HG03103 (cell line): ENCODE measurements at regions not wholly inside any gene's neighbourhood (a gene's known extent, or its start where the extent isn't known, plus 50 kb on each side); places are given as distances from the start of the nearest gene placed in this dataset.
"Not testable (repeated sequence)": the region's sequence is repeated elsewhere in the genome, so short reads cannot be mapped to it uniquely, and the experiment has no call there.

Experiments
- ATAC-seq: cut with Tn5 transposase; IDR thresholded peaks from one replicate; pipeline ENCODE4 v1.9.1; 2021; ENCODE audit warnings: low read depth; ENCODE audit not compliant: unreplicated experiment

DNA sequence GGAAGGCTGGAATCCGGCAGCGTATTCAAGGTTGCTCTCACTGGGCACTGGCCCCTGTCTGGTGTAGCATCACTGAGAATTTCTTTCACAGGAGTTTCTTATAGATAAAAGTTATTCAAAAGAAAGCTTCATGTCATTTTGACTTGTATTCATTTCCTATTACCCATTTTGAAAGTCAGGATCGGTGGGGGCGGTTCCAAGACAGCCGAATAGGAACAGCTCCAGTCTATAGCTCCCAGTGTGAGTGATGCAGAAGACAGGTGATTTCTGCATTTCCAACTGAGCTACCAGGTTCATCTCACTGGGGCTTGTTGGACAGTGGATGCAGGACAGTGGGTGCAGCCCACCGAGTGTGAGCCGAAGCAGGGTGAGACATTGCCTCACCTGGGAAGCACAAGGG, 51.5 kb upstream of the CDC42EP3 start:
- not testable (repeated sequence) for ATAC-seq

DNA sequence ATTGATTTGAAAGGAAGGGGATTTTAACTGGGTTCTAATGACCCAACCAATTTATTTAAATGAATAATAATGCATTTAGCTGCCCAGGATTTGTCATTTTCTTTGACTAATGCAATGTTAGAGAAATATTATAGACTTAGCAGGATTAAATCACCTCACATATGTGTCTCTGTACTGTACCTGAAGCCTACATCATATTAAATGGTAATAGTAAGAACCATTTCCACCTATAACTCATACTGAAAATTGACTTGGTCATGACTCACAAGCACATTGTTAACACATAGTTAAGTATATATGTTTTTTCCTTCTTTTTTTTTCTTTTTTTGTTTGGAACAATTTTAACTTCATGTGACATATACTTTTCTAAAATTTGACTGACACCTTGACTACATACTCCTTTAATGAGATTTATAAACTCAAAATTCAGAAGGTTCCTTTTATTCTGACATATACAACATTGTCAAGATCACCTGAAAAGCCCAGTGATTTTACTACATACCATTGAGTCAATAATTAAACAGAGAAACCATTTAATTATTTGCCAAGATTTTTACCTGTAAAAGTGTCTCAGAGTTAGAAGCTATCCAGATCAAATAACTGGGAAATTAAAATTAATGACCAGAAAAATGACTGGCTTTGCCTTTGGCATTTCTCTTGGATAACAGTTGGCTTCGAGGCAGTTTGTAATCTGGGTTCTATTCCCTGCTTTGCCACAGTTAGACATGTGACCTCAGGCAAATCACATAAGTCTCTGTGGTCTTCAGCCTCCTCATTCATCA, 58.8 kb upstream of the CDC42EP3 start:
- ATAC-seq = no peak

DNA sequence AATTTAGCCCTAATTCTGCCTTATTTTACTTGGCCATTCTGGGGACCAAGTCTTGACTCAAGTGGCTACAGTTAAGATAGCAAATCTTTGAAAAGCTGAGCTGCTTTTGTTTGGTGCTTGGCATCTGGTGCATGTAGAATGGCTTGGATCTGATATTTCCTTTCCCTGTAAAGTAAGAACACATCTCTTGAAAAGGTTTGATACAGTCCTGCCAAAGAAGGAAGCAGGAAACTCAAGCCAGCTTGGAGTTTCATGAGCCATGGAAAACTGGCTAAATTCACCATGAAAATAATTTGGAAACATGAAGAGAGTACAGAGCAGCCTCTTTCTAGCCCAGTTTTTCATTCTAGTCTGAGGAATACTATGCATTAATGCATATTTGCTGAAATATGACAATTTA, 61.0 kb upstream of the CDC42EP3 start:
- ATAC-seq = not testable (repeated sequence)

DNA sequence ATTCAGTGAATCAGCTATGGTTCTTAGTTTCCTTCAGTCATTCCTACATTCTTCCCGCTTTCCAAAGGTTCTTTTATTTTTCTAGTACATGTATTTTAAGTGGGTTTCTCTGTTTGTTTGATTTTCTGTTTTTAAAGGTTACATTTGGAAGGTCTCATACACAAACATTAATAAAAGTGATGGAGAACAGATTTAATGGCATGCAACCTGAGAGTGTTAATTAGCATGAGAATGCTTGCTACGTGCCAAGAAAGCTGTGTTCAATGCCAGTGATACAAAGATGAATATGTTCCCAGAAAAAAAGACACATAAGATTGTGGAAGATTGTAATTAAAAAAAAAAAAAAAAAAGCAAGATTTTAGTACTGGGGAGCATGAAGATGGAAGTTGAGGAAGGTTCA, 61.8 kb upstream of the CDC42EP3 start:
- no peak for ATAC-seq

DNA sequence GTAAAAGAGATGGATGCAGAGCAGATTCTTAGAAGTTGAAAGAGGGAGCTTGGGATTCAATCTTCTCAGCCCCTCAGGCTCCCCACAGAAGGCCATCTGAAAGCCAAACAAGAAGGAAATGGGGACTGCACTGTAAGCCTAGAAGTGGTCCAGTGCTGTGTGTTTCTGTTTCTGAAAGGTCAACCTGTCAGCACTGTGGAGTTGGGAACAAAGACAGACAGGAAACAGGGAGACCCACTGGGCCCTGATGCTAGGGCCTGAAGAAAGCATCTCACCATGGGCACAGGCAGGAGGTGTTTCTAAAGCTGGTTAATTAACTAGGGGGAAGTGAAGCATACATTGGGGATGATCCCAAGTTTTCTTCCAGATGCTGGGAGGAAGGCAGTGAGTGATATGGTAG, 62.5 kb upstream of the CDC42EP3 start:
- not testable (repeated sequence) for ATAC-seq

DNA sequence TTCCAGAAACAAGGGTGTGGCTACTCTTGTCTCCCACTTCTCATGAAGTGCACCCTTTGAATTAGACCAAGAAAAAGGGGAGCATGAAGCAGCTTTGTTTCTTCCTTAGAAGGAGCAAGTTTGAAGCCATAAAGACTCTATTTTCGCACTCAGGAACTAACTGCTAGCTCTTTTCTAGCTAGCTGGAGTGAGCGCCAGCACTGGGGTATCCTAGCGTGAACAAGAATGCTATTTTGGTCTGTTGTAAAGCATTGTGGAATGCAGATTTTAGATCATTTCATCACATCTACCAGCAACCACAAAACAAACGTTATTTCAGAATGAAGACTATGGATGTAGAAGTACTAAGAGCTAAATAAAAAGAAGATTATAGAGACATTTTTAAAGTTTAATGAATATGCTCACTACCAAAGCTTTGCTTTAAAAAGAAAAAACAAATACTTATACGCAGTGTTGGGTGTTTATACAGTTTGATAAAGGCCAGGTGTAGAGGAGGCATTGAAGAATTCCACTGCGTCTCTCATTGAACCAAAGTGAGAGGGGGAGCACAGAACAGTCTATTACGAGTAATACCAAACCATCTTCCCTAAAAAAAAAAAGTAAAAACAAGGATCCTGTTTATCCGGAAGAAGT, 63.6 kb upstream of the CDC42EP3 start:
- ATAC-seq = not testable (repeated sequence)

DNA sequence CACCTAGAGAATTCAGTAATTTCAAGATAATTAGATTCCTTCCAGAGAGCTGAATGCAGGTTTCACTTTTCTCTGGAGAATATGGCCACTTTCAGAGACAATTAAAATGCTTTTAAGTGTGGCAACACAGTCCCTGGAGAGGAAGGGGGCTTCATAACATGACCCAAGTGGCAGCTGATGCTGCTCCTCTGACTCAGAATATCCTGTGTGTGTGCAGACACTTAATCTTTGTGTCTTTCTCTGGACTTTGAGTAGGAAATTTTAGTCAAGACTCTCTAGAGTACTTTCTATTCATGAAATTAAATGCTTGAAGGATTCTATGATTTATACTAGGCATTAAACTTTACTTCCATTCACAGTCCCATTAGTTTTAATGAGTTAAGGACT, 64.1 kb upstream of the CDC42EP3 start:
- ATAC-seq = not testable (repeated sequence)

DNA sequence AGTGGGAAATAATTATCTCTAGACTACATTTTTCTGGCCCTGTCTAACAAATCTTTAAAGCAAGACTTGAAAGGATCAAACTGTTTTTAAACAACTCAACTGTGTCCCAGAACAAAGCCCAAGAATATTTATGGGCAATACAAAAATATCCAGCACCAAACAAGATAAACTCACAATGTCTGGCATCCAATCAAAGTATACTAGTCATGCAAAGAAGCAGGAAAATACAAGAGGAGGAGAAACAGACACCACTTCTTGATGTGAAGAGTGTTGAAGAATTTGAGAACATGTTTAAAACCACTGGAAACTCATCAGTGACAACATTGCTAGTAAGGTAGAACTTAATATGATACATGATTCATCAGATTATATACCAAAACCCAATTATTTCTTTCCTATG, 66.1 kb upstream of the CDC42EP3 start:
- ATAC-seq = no peak

DNA sequence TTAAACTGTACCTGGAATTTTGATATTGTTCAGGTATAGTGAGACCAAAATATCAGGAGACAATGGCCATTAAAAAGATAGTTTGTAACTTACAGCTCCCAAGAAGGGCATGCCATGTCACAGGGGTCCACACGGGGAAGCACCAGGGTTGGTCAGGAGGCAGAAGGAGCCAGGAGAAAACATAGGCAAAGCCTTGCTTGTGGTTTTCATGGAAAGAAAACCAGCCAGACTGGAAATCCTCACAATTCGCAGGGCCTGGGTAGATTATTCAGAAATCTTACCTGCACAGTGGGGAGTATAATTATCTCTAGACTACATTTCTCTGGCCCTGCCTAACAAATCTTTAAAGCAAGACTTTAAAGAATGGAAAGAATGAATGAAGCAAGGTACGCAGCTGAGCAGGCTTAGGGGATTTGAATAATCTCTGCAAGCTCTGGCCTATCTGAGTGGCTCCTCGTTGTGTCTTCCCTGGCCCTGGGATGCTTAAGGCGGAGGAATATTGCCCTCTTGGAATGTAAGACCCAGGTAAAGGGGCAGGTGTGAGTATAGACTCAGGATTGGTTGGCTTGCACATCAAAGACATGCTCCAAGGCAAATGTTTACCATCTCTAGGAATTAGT, 66.9 kb upstream of the CDC42EP3 start:
- ATAC-seq = no peak

DNA sequence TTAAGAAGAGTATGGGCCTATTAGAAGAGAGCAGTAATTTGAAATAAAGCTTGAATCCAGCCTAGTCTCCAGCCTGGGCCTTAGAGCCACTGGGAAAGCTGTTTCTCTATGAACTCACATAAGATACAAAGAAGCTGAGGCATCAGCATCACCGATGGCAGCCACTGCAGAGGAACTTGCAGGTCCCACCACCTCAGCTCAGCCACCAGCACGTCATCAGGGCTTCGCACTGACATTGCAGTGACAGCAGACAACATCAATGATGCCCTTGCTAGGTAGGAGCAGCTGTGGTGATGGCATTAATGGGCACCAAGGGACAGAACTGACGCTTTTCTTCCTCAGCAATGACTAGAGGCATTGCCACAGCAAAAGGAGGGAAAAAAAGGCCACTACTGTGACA, 67.7 kb upstream of the CDC42EP3 start:
- ATAC-seq = no peak

DNA sequence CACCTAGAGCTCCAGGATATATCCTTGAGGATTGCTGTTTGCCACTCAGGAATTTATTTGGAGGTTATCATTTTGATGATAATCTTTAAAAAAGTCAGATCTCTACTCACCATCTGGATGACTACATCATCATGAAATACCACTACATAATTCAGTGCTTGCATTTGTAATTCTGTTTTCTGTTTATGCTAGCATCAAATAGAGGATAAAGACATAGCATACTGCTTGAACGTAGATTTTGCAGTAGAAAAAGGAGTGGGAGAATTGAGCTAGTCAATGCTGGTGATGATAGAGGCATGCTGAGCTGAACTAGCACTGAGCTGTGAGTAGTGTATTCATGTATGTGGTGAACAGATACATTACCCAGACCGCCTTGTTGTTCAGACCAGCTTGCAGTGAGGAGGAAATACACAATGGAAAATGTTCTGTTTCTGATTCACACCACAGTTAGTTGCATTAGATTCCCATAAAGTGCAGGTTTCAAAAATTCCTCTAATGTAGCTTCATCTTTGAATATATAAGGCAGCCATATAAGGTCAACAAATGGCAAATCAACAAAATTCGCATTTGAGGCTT, 68.8 kb upstream of the CDC42EP3 start:
- ATAC-seq = no peak

DNA sequence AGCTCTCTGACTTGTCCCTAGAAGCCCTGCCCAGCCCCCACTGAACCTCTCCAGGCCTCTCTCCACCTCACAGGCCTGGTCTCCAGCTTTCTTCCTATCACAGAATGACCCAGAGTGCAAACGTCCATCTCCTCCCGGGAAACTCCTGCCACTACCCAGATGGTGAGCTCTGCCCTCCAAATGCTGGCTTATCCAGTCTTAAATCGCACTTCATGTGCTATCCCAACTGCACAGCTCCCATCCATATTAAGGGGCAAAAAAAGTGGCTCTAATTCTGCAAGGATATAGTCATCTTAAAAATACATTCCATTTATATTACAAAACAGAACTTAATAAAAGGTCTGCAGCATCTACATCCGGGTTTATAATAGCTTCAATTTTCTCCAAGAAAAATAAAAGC, 70.8 kb upstream of the CDC42EP3 start:
- no peak for ATAC-seq

DNA sequence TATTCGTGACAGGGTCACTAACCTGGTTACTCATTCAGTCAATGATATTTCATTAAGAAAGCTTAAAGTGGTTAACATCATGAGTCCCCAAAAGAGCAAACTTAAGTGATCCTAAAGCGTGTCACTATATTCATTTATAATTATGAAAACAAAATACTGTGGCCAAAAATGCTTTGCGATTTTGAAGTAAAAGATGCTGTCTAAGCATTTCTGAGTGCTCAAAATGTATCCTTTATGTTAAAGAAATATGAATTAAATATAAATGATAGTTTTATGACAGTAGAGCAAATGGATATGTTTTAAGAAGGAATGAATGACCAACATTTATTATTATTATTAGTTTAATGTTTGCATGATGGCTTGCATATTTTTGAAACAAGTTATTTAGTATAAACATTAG, 72.6 kb upstream of the CDC42EP3 start:
- no peak for ATAC-seq

DNA sequence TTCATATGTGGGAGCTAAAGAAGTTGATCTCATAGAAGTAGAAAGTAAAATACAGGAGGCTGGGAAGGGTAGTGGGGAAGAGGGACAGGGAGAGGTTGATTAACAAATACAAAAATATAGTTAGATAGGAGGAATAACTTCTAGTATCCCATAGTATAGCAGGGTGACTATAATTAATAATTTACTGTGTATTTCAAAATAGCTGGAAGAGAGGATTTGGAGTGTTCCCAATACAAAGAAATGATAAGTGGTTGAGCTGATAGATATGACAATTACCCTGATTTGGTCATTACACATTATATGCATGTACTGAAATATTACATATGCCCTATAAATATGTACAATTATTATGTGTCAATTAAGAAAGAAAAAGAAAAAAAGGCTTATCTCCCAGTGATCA, 73.5 kb upstream of the CDC42EP3 start:
- ATAC-seq = not testable (repeated sequence)

DNA sequence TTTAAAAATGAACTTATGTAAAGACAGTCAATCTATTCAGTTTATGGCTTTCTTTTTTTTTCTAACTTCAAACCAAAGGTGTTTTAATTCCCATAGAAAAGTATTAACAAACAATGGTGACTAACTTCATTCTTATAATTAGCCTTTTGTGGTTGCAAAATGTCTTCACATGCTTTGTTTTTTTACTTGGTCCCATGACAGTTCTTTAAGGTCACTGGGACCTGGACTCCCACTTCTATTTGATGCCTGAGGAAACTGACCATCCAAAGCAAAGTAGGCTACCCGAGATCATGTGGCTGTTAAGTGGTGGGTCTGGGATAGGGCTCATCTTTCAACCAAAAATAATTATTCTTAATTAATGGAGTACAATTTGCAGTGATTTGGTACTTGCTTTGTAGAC, 74.6 kb upstream of the CDC42EP3 start:
- ATAC-seq = not testable (repeated sequence)

DNA sequence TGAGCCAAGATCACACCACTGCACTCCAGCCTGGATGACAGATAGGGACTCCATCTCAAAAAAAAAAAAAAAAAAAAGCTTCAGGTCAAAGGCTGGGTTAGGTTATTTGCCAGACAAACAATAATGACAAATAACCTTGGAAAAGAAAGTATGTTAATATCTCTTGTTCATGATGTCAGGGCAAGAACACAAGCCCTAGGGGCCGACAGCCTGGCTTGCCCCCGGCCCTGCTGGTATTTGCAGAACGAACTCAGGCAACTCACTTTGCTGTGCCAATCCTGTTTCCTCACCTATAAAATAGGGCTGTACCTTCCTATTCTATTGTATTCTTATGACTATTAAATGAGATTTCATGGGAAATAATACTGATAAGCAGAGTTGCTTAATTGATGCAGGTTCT, 75.4 kb upstream of the CDC42EP3 start:
- no peak for ATAC-seq

DNA sequence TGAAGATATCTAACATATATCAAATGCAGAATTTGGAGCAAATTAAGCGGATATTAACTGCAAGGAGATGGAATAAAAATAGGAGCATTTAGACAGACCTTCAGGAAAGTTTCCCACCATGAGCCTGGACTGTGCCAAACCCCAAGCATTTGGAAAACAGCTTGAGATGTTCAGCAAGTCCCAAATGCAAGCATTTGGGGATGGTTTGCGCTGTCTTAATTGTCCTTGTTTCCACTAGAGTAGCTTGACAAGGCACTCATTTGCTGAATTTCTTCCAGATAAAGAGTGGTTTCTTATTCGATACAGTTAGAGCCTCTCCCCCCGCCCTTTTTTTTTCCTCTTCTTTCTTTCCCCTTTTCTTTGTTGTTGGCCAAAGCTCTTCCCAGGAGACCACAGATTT, 77.1 kb upstream of the CDC42EP3 start:
- no peak for ATAC-seq

DNA sequence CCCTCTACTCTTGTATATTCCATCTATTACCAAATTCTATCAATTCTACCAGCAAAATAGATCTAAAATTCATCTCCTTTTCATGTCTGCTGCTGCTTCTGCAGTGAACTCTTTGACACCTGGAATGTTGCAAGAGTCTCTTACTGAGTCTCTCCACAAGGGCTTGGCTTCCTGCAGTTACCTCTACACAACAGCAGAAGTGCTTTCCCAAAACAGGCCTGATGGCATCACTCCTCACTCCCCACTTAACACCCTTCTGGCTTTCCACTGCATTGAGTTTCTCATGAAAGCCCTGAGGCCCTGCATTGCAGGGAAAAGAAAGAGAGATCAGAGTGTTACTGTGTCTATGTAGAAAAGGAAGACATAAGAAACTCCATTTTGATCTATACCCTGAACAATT, 78.8 kb upstream of the CDC42EP3 start:
- ATAC-seq = not testable (repeated sequence)

DNA sequence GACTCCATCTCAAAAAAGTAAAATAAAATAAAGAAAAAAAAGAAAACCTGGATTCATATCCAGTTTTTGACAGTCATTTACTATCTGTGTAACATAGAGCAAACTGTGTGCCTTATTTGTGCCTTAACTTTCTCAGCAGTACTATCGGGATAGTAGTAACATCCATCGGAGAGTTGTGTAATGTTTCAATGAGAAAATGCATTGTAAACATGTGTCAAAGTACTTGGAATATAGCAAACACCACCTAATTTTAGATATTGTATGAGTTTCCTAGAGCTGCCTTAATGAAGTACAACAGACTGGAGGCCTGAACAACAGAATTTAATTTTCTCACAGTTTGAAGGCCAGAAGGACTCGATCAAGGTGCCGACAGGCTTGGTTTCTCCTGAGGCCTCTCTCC, 81.3 kb upstream of the CDC42EP3 start:
- ATAC-seq = no peak

DNA sequence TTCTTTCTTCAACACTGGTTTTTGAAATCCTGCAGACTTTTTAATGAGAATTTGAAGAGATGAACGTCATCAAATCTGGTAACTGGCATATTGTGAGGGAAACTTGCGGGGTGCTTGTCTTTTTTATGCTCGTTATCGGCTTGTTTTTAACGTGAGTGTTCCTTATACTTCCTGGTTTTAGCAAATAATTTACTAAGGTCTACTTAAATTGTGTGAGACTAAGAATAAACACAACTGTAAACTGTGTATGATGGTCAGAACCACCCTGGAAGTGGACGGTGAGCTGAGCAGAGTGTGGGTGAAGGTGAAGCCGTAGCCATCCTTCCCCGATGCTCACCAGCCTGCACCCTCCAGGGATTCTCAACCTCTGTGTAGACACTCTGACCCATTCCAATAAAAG, 82.3 kb upstream of the CDC42EP3 start:
- ATAC-seq = no peak

DNA sequence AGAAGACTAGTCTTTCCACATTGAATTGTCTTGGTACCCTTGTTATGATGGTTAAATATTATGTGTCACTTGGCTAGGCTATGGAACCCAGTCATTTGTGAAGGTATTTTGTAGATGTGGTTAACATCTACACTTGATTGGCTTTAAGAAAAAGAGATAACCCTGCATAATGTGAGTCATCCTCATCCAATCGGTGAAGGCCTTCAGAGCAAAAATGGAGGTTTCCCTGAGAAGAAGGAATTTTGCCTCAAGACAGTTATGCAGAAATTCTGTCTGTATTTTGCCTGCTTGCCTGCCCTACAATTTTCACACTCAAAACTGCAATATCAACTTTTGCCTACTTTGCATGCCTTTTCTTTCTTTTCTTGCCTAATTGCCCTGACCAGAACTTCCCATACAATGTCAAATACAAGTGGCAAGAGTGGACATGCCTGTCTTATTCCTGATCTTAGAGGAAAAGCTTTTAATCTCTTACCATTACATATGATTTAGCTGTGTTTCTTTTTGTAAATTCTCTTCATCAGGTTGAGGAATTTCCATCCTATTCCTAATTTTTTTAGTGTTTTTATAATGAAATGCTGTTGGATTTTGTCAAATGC, 84.6 kb upstream of the CDC42EP3 start:
- not testable (repeated sequence) for ATAC-seq
